ENCODE measurements at regions not wholly inside any gene's neighbourhood (a gene's known extent, or its start where the extent isn't known, plus 50 kb on each side); places are given as distances from the start of the nearest gene placed in this dataset.

- TF ChIP-seq POLR2A (IDR thresholded peaks at IDR 0.05; ENCODE audit: control extremely low read depth in 1 of 2, low read depth in 2 of 2, low read length in 2 of 2) (no peak), CTCF (IDR thresholded peaks at IDR 0.05; ENCODE audit: control extremely low read depth in 1 of 3, insufficient read depth in 1 of 3, low read depth in 1 of 3, low read length in 3 of 3) (no peak), JUN (IDR thresholded peaks at IDR 0.05; ENCODE audit: low read depth, low read length) (no peak), SP1 (IDR thresholded peaks at IDR 0.05; ENCODE audit: low read depth, low read length) (no peak), POLR2AphosphoS5 (IDR thresholded peaks at IDR 0.05; ENCODE audit: low read depth, low read length) (no peak), RNF2 (IDR thresholded peaks at IDR 0.05; ENCODE audit: borderline replicate concordance, low read depth, low read length, missing control alignments, poor library complexity, severe bottlenecking) (no peak), TAF1 (IDR thresholded peaks at IDR 0.05; ENCODE audit: low read depth, low read length) (no peak), SP2 (IDR thresholded peaks at IDR 0.05; ENCODE audit: low read length) (no peak)
Measured at GRCh38 chr5:98349990-98350365, 423.5 kb upstream of the RGMB start.

All from H1 (cell line).